ENCODE measurements at regions not wholly inside any gene's neighbourhood (a gene's known extent, or its start where the extent isn't known, plus 50 kb on each side); places are given as distances from the start of the nearest gene placed in this dataset.

- no peak for DNase-seq
These were observed 61.9 kb upstream of the PTPRZ1 start for GRCh38 chr7:121810831-121811672.

GRCh38 chr7:121807078-121807477 lies 65.9 kb upstream of the PTPRZ1 start:
- no peak for DNase-seq

GRCh38 chr7:121803039-121803438 lies 69.9 kb upstream of the PTPRZ1 start:
- DNase-seq, result no peak

DNA sequence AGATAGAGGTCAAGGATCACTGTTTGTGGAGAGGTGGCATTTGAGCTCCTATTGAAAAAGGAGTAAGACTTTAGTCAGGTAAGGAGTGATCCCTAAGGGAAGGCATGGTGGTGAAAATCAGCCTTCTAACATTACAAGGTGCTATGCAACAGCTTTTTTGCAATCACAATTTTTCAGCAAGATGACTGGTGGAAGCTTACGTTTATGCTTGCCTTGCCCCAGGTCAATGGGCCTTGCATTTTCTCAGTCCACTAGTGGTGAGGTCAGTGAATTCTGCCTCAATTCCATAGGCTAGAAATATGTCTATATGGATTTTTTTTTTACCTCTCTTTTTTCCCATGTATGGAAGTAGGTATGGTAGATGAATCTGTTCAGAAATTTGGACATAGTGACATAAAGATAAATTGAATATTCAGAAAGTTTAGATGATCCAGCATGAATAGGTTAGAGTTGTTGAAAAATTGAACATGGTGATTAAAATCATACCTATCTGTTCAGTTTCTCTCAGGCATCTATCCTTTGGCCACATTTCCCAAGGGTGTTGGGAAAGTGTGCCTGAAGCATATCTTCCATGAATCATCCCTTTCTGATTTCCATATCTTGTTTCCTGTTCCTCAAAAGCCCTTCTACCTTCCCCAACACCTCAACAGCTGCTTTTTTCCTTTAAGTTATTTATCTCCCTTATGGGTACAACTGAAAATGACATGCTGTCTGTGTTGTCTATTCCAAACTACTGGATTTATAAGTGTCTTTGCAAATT lies 71.9 kb upstream of the PTPRZ1 start:
- DNase-seq, result no peak

GRCh38 chr7:121798896-121799295 lies 74.1 kb upstream of the PTPRZ1 start:
- peak in 13 of 51 donors; percentile 1 to 25 (median 7) for DNase-seq

DNA sequence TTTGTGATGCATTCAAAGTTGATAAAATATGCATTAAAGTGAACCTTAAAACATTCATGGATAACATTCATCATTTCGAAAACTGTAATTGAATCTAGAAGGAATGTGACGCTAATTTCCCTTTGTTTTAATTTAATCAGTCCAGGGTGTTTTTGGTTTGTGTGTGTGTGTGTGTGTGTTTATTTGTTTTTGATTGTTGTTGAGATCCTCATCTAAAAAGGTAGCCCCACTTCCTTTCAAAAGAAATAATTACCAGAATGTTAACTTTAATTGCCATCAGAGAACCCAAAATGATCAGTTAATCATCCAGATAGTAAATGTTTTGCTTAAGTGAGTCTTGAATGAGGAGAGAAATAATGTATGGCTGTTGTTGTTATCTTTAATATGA lies 74.5 kb upstream of the PTPRZ1 start:
- DNase-seq, result peak in 1 of 51 donors; percentile 29

- peak in 36 of 51 donors; percentile 3 to 82 (median 41) for DNase-seq
These were observed 75.1 kb upstream of the PTPRZ1 start for GRCh38 chr7:121797657-121798452.

DNA sequence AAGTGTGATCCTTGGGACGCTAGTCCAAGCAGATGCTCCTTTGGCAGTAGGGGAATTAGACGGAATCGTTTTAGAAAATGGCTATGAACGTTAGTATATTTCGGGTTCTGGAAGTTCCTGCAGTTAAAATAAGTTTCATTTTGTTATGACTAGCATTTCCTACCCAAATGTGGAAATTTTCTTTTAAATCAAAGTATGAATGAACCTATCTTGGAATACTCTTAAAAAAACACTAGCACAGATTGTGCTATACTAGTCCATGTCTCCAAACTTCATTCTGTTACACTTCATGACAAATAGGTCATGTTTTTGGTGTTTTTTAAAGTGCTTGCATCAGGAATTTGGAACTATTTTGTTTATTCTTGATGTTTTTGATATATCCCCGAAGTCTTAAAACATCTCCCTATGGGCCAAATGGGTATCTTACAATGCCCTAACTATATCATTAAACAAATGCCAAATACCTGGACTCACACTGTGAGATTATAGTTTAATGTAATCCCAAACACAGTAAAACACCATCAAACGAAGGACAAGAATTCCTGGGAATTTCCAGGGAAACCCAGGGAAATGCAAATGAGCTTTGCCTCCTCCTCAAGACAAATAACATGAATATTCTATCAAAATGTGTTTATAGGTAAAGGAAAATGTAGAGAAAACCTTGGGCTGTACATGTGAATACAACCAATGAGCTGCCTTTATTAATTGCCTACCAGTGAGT lies 75.9 kb upstream of the PTPRZ1 start:
- no peak for DNase-seq

DNA sequence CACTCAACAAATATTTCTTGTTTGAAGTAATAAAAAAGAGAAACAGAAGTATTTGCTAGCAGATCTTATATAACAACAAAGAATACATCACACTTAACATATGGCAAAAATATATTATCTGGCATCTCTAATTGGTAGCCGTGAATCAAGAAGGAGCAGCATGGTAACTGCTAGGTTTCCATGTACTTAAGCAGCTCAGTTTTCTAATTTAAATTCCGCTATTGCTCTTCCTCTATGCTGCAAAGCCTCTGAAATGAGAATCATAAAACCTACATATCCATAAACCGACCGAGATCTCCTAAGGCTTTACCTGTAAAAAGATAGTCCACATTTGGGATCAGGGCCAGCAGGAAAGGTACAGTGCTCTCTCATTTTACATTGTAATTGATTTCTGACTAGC lies 76.6 kb upstream of the PTPRZ1 start:
- DNase-seq, result no peak

GRCh38 chr7:121795736-121796135 lies 77.2 kb upstream of the PTPRZ1 start:
- DNase-seq, result no peak

- DNase-seq, result no peak
These were observed 79.2 kb upstream of the PTPRZ1 start for GRCh38 chr7:121793716-121794115.

DNA sequence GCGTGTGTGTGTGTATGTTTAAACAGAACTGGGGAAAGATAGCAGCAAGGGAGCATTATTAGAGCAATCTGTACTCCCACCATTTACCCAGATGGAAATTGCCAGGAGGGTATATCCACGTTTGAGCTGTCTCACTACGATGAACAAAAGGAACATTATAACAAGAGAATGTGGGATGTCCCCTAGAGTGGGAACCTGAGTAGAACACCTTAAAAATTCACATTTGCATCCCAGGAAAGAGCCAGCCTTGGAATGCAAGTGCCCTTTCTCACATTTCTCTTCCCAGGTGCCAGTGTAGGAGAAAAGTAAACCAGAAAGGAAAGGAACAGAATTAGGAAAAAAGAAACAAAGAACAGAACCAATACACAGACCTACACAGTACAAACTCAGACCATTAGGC lies 95.3 kb upstream of the PTPRZ1 start:
- no peak for DNase-seq

DNA sequence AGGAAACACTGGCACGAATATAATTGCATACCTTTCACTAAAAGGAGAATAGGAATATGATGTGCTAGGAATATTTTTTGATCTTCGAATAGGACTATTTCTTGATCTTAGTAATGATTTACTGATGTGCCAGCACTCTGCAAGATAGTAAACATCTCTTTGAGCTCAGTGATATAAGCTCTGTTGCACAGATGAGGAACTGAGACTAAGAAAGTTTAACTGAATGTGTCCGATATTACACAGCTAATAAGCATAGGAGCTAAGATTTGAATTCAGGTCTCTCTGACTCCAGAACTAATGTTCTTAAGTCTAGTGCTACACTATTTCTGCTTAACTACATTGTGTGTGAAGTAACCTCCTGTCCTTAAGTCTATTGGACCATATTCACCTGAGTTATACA lies 98.4 kb upstream of the PTPRZ1 start:
- no peak for DNase-seq

GRCh38 chr7:121766676-121767075 lies 106.3 kb upstream of the PTPRZ1 start:
- no peak for DNase-seq

DNA sequence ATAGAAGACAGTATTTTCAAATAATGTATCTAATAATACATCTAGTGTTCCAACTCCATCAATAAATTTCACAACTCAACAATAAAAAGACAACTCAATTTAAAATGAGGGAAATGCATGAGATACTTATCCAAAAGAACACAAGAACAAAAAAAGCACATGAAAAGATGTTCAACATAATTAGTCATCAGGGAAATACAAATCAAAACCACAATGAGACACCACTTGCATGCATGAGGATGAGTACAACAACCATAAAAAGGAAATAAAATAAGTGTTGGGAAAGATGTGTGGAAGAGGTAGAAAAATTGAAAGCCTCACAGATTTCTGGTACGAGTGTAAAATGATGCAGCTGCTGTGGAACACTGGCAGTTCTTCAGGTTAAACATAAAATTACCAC lies 111.6 kb upstream of the PTPRZ1 start:
- DNase-seq, result no peak

- peak in 19 of 51 donors; percentile 1 to 48 (median 21) for DNase-seq
These were observed 117.0 kb upstream of the PTPRZ1 start for GRCh38 chr7:121755818-121756552.

DNA sequence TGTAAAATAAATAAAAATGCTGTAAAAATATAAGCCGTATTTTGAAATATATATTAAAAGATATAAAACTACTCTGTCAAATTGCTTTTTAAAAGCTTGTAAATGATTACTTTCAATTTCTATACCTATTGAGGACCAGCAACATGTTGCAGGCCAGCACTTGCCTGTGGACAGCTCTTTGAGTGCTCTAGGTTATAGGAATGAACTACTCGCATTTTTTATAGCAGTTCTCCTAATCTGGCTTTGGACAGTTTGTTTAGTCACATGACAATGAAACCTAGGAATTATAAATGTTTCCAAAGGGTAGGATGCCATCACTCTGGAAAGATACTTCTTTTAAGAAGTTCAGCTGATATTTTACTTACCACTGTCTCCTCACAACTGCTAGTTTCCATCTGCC lies 117.7 kb upstream of the PTPRZ1 start:
- no peak for DNase-seq

- no peak for DNase-seq
These were observed 119.0 kb upstream of the PTPRZ1 start for GRCh38 chr7:121753944-121754343.

- DNase-seq, result no peak
These were observed 120.3 kb upstream of the PTPRZ1 start for GRCh38 chr7:121752706-121753105.

DNA sequence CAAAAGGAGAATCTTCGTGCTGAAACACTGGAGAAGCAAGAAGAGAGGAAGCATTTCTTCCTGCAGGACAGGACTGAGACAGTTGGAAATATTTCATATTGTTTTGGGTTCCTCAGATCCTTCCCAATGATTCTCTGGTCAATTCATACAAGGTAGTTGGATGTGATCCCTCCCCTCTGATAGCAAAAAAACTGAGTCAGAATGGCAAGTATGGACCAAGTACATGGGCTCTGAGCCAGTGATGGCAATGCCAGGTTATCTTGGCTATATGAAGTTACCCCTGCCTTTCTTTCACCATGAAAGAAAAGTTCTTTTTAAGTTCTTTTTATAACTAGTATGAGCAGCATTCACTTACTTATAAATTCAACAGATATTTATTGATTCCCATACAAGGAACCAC lies 124.4 kb upstream of the PTPRZ1 start:
- DNase-seq, result no peak

DNA sequence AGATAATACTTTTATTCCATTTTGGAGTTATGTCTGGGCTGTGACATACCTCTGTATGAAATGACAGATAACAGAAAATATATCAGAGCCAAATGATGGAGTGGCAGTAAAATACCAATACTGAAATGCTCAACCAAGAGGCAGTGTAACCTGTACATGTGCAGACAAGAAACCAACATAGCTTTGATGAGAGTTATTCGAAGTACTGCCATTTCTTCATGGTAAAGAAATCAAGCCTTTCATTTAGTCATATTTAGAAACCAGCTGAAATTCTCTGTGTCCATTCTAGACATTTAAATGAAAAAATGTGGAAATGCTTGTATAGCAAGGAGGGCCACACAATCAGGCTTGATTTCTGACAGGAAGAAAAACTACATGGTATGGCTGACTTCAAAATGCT lies 127.1 kb upstream of the PTPRZ1 start:
- DNase-seq, result no peak
